ENCODE measurements at regions not wholly inside any gene's neighbourhood (a gene's known extent, or its start where the extent isn't known, plus 50 kb on each side); places are given as distances from the start of the nearest gene placed in this dataset.

- Histone ChIP-seq H3K9ac (no peak overlapping the region), H3K27me3 (no peaks in the 10 kb centered on the region), H3K4me2 (no peak overlapping the region), H3K4me1 (no peaks in the 10 kb centered on the region), H3K4me3 (no peak overlapping the region), H3K9me3 (peaks cover 10% of the 10 kb centered on the region), H3K27ac (no peak overlapping the region), H4K20me1 (no peaks in the 10 kb centered on the region), H3K36me3 (no peaks in the 10 kb centered on the region)
- no peak for TF ChIP-seq Cebpa-rat (IDR thresholded peaks at IDR 0.05)
Measured at GRCh38 chr4:134260126-134260525, 58.5 kb upstream of the PABPC4L start.

Measured in BLaER1 (cell line).